HG03460 (cell line): ENCODE measurements at regions not wholly inside any gene's neighbourhood (a gene's known extent, or its start where the extent isn't known, plus 50 kb on each side); places are given as distances from the start of the nearest gene placed in this dataset.

ENCODE experiments used
- ATAC-seq: cut with Tn5 transposase; IDR thresholded peaks from one replicate; pipeline ENCODE4 v1.9.1; 2021; ENCODE audit not compliant: unreplicated experiment

DNA sequence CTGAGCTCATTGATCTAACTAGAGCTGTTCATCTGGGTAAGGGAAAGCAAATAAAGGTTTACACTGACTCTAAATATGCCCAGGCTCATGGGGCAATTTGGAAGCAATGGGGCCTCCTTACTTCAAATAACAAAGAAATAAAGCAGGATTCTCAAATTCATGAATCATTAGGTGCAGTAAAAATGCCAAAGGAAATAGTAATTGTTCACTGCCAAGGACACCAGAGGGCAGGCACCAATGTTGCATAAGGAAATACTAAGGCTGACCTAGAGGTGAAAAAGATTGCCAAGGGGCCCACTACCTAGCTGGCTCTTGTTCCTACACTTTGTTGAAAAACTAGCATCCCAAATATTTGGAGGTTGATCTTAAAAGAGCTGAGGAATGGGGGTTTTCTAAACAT lies 1686.7 kb upstream of the MIR17HG start:
- no peak for ATAC-seq

DNA sequence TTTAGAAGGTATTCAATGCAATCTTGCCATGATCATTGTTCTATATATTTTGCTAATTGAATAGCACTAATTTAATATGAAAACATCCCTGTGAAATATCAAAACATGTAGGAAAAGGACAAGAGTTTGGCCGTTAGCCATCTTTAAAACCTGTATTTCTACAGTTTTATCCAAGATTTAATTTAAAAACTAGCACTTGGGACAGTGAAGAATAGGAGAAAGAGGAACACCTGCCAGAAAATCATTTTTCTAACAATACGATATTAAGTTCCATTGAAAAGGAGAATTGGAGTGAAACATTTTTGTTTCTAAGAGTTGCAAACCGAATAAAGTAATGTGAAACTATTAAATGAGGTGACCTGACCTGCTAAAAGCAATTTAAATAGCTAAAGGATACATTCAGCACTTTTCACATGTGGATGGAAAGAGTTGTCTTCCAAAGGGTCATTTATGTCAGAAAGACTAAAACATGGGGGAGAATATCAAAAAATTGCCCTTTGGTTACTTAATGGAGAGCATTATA lies 1673.6 kb upstream of the MIR17HG start:
- ATAC-seq: no peak

DNA sequence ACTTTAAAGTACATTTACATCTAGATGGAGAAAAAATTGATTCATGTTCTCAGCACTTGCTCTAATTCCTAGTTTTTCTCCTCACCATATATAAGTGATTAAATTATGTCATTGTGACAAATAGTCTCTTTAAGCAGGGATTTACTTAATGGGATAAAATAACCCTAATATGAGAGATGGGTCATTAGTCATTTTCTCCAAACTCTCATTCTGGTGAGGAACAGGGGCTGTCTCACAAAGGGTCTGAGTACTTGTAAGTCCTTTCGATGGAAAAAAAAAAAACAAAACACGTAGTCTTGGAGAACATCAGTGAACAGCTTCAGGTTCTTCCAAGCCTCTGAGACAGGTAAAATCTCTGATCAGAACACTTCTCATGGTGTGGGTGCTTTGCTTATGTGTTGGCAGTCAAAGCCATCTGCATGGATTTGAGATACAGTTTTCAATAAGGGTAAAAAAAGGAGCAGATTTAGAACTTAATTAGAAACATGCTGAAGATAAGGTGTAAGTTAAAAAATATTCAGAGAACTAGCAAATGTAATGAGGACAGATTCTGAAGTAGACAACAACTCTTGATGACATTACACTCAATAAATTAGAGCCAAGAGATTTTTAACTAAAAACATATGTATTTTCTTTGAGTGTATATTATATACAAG lies 1668.9 kb upstream of the MIR17HG start:
- ATAC-seq: no peak

DNA sequence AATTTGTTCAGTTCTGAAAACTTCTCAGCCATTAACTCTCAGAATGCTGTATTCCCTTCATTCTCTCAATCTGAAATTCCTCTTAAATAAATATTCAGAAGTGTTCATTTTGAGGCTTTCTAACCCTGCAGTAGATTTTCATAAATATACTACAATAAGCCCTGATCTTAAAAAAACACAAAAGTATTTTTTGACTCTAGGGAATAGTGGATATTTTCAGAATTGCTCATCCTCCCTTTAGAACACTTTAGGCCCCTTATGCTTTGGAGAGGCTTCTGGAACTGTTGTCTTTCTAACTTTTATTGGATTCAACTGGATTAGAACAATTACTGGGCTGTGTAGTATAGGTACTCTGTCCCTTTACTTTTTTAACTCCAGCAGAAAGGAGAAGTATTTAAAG lies 1662.6 kb upstream of the MIR17HG start:
- no peak for ATAC-seq

DNA sequence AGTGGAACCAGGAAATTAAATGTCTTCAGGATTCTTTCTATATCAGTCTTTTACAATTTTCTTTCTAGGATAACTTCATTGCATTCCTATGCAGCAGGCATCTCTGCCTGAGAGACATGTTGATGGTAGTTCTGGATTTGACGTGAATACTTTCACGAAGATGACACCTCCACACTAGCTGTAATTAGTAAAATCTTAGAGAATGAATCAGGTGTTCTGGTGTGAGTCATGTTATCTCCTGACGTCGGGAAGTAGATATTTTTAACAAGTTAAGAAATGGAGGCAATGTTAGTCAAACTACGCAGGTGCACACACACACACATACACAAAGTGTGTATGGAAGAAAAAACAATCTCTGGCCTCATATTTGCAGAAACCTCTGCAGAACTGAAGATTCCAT lies 1661.3 kb upstream of the MIR17HG start:
- ATAC-seq: no peak

DNA sequence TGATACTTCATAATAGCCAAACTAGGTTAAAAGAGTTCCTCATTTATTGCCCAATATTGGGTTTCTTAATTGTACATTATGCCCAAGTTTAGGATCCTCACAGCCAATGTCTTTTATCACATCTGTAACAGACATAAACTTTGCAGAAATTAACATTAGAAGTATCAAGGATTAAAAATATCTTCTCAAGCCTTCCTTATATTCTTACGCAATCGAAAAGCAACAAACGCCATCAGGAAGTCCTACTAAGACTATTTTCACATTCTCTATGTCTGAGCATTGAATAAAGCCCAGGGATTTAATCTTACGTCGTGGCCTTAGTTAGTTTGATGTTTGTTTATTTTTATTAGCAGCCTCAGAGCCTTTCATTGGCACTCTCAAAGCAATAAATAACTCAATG lies 1660.4 kb upstream of the MIR17HG start:
- ATAC-seq: no peak

DNA sequence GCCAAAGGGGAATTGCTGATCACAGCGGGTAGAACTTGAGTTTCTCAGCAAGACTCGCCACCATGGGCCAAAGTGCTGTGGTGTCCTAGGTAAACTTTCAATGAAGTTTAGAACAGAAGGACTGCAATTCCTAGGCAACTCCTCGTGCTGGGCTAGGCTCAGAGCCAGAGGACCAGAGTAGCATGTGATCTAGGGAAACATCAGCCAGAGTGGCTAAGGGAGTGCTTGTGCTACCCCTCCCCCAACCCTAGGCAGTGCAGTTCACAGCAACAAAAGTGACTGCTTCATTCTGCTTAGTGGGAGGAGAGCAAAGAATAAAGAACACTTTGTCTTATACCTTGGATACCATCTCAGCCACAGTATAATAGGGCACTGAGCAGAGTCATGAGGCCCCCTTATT lies 1658.6 kb upstream of the MIR17HG start:
- no peak for ATAC-seq

DNA sequence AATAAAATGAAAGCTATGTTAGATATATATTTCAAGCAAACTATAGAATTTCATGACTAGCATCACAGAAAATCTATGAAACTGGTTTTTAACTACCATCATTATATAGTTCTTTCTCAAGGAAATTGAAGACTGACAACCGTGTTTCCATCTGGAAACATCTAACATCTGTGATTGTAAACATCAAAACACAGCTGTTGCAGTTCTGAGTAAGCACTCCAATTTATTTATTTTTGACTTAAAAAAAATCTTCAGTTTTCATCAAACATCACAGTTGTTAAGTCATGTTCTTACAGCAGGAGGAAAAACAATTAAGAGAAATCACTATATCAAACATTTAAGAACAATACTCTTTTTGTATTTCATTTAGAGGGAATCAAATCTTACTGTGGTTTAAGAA lies 1653.0 kb upstream of the MIR17HG start:
- no peak for ATAC-seq

DNA sequence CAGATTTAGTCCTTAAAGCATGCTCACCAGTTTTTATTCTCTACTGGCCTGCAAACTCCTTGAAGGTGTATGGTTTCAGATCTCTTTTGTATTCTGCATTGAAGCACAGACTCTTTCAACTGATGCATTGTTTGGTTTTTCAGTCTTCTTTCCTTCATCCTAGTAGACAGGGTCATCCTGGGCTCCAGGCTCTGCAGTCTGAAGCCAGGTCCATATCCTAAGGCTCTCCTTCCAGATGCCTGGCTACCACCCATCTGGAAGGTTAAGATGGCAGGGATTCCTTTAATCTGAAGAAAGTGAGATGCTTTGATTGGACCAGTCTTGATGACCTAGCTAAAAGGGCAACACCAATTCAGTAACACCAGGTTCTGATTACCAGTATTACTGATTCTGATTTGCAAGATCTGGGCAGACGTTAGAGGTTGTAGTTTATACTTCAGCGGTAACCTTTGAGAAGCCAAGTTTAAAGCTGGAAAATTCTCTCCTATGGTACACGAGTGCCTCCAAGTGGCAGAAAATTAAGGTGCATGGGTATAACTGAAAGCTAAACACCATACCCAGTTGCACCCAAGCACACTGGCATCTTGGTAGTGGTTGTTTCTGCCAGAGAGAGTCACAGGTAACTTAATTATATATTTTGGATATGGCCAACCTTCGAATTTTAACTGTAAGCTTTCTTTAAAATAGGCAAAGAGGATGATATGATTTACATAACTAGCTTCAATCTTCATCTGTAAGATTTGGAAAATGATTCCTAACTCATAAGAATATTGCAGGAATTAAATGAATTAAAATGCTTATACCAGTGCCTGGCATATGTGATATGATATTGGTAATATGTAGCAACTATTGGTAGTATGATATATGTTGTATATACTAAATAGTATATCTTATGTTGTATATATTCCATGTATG lies 1651.9 kb upstream of the MIR17HG start:
- no peak for ATAC-seq

DNA sequence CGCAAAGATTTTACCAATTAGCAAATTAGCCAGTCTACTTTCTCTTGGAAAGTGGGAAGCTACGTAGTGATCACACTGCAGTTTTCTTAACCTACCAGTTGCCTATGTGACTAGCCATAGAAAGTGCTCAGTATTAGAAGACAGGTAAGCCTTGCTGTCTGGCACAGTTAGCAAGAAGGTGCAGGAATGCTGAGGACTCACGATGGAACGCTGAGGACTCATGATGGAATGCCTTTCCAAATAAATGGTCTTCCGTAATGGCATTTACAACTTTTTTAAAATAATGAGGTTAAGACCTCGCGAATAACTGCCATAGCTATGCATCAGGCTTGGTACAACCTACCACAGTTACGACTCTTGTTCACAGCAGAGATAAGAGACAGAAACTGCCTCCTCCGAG lies 1645.6 kb upstream of the MIR17HG start:
- ATAC-seq: no peak

DNA sequence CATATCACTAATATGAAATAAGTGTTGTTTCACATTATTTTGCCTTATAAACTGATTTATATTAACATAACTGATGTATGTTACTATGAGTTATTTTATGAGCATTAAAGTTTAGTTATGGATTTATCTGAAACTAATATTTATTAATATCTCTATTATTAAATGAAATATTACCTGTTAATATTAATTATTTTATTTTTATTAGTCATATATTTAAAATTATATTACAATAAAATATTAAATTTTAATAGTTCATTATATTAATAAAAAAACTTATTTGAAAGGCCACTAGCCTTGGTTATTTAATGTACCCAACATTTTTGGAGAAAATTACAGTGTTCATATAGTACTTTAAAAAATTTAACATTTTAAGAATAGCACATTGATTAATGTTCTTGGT lies 1643.4 kb upstream of the MIR17HG start:
- ATAC-seq: no peak

DNA sequence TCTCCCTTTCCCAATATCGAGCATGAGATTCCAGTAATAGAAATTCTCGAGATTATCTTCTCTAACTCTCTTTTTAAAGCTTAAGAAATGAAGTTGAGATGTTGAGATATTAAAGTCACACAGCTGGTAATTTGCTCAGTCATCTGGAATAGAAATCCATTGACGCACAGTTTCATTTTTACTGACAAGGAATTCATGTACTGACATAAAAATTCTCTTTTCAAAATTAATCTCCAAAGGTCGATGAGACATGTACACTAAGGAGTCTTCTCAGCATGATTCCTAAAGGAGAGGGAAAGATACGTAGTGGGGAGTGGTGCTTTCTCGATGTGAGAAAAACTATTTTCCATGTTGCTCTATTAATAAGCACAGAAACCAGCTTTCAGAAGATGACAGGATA lies 1639.5 kb upstream of the MIR17HG start:
- ATAC-seq: no peak

DNA sequence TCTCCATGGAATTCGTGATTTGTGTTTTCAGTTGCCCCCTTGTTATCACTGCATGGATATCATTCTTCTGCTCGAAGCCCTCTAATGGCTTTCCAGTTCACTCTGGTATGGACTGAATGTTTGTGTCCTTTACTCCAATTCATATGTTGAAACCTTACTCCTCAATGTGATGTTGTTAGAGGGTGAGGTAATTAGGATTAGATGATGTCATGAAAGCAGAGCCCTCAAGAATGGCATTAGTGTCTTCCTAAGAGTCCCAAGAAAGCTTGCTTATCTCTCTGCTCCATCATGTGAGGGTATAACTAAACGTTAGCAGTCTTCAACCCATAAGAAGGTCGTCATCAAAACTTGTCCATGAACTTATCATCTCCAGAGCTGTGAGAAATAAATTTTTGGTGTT lies 1626.3 kb upstream of the MIR17HG start:
- no peak for ATAC-seq

DNA sequence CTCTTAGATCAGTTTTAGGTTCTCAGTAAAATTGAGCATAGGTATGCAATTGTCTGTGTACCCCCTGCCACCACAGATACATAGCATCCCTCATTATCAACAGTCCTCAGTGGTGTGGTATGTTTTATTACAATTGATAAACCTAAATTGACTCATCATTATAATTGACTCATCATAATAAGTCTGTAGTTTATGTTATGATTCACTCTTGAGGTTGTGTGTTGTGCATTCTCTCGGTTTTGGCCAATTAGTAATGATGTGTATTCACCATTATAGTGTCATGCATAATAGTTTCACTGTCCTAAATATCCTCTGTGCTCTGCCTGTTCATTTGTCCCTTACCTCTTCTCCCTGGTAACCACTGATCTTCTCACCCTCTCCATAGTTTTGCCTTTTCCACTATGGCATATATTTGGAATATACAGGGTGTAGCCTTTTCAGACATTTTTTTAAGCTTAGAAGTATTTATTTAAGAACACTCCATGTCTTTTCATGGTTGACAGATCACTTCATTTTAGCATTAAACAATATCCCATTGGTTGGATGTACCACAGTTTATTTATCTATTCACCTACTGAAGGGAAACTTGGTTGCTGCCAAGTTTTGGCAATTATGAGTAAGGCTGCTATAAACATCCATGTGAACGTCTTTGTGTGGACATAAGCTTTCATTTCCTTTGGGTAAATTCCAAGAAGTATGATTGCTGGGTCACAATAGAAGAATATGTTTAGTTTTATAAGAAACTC lies 1620.6 kb upstream of the MIR17HG start:
- ATAC-seq: no peak

DNA sequence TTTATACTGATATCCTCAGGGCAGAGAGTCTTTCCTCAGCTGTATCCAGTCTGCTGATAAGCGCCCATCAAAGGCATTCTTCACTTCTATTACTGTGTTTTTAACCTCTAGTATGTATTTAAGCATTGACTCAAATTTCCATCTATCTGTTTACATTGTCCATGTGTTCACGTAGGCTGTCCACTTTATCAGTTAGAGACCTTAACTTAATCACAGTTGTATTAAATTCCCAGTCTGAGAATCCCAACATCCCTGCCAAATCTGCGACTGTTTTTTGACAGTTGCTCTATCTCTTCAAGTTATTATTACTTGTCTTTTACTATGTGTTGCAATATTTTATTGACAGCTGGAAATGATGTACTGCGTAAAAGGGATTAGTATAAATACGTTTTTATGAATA lies 1613.7 kb upstream of the MIR17HG start:
- ATAC-seq: no peak

DNA sequence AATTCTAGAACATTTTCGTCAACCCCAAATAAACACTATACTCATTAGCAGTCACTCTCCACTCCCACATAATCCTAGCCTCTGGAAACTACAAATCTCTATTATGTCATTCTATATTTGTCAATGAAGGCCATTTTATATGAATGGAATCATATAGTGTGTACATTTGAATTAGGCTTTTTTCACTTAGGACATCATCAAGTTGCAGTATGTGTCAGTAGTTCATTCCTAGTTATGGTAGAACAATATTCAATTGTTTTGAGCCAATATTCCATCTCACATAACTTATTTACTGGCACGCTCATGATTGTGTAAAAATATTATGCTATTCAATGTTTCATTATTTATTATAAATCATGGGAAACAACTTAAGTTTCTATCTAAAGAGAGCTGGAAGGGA lies 1610.4 kb upstream of the MIR17HG start:
- no peak for ATAC-seq

DNA sequence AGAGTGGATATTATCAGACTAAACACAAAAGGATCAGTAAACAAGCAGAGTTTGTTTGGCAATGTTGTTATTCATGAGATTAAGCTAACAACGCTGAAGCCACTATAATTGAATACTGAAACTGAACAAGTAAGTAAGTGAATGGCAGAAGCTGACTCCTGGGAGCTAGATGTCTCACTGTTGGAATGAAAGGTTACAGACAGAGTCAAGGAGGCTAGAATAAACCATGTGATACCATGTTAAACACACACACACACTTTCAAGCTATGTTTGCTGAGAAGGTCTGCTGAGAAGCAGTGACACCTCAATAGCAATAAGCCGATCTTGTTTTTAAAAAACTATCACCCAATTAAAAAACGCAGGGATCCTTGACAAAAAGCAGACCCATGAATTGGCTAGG lies 1609.4 kb upstream of the MIR17HG start:
- ATAC-seq: no peak

DNA sequence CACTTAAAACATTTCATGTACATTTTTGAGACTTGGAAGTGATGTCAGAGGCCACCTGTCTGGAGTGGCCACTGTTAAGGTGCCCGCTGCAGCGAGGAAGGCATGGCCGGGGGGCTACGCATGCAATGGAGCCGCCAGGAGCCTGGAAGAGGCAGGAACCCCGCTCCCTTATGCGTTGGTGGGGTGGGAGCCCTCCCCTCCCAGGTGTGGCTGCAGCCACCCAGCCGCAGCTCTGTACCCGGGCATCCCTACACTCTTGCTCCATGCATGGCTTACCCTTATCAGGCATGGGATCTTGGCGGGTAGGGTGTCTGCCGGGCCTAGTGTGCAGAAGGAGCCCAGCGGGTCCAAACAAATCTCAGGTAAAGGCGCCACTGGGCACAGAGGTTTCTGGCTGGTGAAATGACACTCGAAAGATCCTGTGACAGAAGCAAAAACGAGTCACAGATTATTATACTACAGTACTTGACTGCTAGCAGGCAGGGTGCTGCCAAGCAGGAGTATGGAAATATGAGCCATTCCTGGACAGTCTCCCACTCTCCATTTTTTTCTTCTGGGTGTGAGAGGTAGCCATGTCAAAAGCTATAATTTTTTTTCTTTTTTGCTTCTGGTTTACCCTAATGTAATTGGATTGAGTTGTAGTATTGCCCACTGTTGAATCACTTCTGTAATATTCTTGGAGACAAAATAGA lies 1606.3 kb upstream of the MIR17HG start:
- no peak for ATAC-seq

DNA sequence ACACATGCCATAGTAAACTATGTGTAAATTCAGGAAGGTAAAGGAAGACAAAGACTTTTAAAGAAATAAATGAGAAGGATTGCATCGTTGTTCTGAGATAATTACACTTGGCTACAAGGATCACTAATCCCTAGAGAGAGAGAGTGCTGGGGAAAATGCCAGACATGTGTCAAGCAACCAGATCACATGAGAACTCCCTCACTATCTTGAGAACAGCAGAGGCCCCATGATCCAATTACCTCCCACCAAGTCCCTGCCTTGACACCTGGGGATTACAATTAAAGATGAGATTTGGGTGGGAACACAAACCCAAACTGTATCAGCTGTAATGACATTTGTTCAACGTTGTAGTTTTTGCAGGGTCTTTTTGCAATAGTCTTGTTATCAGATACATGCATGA lies 1600.9 kb upstream of the MIR17HG start:
- ATAC-seq: no peak

DNA sequence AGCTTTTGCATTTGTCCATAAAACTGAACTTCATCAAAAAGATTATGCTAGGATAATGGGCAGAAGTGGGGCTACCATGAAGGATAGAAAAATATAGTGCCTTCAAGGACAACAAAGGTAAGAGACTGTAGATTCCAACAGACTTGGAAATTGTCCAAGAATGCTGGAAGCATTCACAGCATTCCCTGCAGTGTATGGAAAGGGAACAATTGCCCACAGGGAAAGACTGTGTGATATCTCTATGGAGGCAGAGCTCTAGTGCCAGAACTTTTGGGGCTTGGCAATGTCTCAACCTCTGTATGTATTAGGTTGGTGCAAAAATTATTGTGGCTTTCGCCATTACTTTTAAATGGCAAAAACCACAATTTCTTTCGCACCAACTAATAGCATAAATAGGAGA lies 1598.8 kb upstream of the MIR17HG start:
- no peak for ATAC-seq

DNA sequence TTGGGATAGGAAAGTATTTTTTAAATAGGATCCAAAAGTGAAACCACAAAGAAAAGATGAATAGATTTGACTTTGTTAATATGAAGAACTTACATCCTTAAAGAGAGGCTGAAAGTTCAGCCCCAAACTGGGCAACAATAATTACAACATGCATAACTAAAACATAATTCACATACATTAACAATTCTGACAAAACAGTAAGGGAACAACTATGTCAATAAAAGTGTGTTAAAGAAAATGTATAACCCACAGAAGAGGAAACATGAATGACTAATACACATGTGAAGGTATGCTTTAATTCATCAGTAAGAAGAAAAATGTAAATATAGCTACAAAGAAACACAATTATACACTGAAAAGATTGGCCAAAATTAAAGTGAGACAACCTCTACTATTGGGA lies 1597.6 kb upstream of the MIR17HG start:
- no peak for ATAC-seq
